GM19395 (cell line): ENCODE measurements at regions not wholly inside any gene's neighbourhood (a gene's known extent, or its start where the extent isn't known, plus 50 kb on each side); places are given as distances from the start of the nearest gene placed in this dataset.

Experiments
- ATAC-seq: cut with Tn5 transposase; IDR thresholded peaks from one replicate; pipeline ENCODE4 v1.9.1; 2021; ENCODE audit warnings: mild to moderate bottlenecking, moderate library complexity; ENCODE audit not compliant: unreplicated experiment

- ATAC-seq = no peak
These were observed 133.3 kb upstream of the GUCY1A2 start for GRCh38 chr11:107151579-107151978.

GRCh38 chr11:107151158-107151557 lies 132.9 kb upstream of the GUCY1A2 start:
- ATAC-seq = no peak

GRCh38 chr11:107140983-107141382 lies 122.7 kb upstream of the GUCY1A2 start:
- no peak for ATAC-seq

- ATAC-seq = no peak
These were observed 121.1 kb upstream of the GUCY1A2 start for GRCh38 chr11:107139396-107139795.

GRCh38 chr11:107136892-107137291 lies 118.6 kb upstream of the GUCY1A2 start:
- no peak for ATAC-seq

- ATAC-seq = no peak
These were observed 113.5 kb upstream of the GUCY1A2 start for GRCh38 chr11:107131756-107132155.

GRCh38 chr11:107123022-107123421 lies 104.7 kb upstream of the GUCY1A2 start:
- ATAC-seq = no peak

GRCh38 chr11:107118025-107118720 lies 99.9 kb upstream of the GUCY1A2 start:
- no peak for ATAC-seq

- ATAC-seq = no peak
These were observed 98.1 kb upstream of the GUCY1A2 start for GRCh38 chr11:107116358-107116757.

- no peak for ATAC-seq
These were observed 84.6 kb upstream of the GUCY1A2 start for GRCh38 chr11:107102692-107103477.

- ATAC-seq = no peak
These were observed 74.4 kb upstream of the GUCY1A2 start for GRCh38 chr11:107092667-107093066.

- ATAC-seq = no peak
These were observed 60.1 kb upstream of the GUCY1A2 start for GRCh38 chr11:107078375-107078774.

GRCh38 chr11:107076832-107077231 lies 58.6 kb upstream of the GUCY1A2 start:
- ATAC-seq = no peak

- ATAC-seq = no peak
These were observed 52.9 kb upstream of the GUCY1A2 start for GRCh38 chr11:107071129-107071528.
